ENCODE measurements at regions not wholly inside any gene's neighbourhood (a gene's known extent, or its start where the extent isn't known, plus 50 kb on each side); places are given as distances from the start of the nearest gene placed in this dataset.

- no peak for DNase-seq
Observed at GRCh38 chr2:6492573-6492972, 373.1 kb downstream of the CMPK2 start.

DNA sequence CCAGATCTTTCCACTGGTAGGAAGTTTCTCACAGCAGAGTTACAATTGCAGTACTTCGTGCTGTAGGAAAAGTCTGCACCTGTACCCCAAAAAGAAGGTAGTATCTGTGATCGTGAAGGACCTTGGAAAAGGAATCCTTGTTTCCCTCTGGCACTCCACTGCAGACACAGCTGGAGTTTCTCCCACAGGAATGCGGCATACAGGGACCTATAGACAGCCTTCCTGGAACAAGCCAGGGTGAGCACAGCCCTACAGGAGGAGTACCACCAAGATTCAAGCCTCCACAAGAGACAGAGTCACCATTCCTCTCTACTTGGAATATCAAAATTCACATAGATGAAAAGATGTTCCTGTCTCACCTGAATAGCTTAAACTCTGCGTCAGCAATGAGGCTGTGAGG, 372.4 kb downstream of the CMPK2 start:
- no peak for DNase-seq

- DNase-seq: no peak
Observed at GRCh38 chr2:6493669-6494068, 372.0 kb downstream of the CMPK2 start.

DNA sequence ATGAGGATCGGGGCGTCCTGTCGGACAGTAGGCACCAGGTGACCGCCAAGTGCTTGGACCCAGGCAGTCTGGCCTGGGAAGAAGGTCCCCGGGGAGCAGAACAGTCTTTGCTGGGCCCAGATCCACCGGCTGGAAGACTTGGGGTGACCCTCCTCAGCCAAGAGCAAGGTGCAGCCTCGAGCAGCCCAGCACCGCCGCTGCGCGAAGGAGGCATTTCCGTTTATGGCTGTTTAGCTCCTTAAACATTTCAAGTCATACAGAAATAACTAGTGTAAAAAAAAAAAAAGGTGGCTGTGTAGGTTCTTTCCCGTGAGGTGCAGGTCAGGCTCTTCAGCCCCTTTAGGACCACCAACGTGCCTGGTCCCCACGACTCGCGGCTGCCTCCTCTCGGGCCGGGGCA, 370.2 kb downstream of the CMPK2 start:
- DNase-seq: no peak

GRCh38 chr2:6496376-6496775, 369.3 kb downstream of the CMPK2 start:
- no peak for DNase-seq

DNA sequence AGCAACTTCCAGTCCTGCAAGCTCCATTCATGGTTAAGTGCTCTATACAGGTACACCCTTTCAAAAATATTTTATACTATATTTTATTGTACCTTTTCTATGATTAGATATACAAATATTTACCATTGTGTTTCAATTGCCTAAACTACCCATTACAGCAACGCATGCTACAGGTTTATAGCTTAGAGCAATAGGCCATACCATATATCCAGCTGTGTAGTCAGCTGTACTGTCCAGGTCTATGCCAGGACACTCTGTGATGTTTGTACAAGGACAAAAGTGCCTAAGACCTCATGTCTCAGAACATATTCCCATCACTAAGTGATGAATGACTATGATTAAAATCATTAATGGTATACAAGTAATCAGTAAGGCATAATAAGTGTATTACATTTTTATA, 368.7 kb downstream of the CMPK2 start:
- DNase-seq: no peak

- no peak for DNase-seq
Observed at GRCh38 chr2:6498841-6499240, 366.9 kb downstream of the CMPK2 start.

DNA sequence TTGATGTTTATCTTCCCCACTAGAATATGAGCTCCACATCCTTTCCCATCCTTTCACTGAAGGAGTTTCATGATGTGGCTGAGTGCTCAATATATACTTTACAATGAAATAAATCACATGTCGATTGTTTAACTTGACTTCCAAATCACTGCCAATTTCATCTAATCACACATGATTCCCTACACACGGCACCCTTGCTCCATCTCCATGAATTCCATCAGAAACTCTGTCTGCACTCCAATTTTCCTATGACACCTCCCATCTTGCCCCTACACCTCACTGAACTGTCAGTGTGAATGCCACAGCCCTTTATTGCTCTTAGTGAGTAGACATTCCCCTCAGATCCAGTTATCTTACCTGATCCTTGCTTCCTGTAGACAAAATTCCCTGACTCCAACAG, 366.0 kb downstream of the CMPK2 start:
- no peak for DNase-seq

- DNase-seq: no peak
Observed at GRCh38 chr2:6506361-6506794, 359.3 kb downstream of the CMPK2 start.

DNA sequence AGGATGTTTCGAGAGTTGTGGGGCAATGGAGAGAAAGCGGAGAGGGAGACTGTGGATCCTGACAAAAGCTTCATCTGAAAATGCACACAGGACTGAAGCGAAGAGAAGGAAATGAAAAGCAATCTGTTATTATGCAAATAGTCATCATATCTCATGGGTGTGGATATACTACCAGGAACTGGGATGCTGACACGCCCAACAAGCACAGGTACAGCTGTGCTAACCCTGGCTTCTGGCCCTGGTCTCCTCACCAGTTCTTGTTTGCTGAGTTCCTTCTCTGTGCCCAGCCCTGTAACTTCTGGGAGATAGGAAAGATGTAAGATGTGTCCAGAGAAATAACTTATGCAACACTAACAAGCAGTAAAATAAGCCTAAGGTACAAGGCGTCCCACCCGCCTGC, 358.8 kb downstream of the CMPK2 start:
- no peak for DNase-seq

DNA sequence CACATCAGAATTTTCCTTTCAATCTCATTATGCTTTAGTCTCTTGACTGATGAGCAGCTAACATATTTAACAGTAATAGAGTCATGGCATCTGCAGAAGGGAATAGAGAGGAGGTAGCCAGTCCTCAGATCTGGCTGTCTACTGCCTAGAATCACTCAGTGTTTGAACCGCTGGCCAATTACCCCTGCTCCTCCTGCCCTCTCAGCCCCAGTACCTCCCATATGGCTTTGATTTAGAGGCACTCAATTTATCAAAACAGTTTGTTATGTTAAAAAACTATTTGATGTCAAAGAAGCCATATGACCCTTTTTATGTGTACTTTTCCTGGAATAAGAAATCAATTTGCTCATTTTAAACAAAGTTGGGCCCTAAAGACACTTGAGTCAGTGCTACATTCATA, 355.2 kb downstream of the CMPK2 start:
- no peak for DNase-seq

- no peak for DNase-seq
Observed at GRCh38 chr2:6512589-6512988, 353.1 kb downstream of the CMPK2 start.

- no peak for DNase-seq
Observed at GRCh38 chr2:6516674-6517073, 349.0 kb downstream of the CMPK2 start.

DNA sequence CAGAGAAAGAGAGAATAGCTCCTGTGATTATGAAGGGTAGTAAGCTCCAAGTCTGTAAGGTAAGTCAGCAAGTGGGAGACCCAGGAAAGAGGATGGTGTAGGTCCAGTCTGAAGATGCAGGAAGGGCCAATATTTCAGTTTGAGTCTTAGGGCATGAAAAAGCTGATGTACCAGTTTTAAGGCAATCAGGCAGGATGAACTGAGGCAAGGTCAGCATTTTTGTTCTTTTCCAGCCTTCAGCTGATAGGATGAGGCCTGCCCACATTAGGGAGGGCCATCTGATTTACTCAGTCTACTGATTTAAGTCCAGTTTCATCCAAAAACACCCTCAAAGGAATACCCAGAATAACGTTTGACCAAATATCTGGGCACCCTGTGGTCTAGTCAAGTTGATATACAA, 347.3 kb downstream of the CMPK2 start:
- DNase-seq: no peak

GRCh38 chr2:6523476-6523875, 342.2 kb downstream of the CMPK2 start:
- DNase-seq: no peak

DNA sequence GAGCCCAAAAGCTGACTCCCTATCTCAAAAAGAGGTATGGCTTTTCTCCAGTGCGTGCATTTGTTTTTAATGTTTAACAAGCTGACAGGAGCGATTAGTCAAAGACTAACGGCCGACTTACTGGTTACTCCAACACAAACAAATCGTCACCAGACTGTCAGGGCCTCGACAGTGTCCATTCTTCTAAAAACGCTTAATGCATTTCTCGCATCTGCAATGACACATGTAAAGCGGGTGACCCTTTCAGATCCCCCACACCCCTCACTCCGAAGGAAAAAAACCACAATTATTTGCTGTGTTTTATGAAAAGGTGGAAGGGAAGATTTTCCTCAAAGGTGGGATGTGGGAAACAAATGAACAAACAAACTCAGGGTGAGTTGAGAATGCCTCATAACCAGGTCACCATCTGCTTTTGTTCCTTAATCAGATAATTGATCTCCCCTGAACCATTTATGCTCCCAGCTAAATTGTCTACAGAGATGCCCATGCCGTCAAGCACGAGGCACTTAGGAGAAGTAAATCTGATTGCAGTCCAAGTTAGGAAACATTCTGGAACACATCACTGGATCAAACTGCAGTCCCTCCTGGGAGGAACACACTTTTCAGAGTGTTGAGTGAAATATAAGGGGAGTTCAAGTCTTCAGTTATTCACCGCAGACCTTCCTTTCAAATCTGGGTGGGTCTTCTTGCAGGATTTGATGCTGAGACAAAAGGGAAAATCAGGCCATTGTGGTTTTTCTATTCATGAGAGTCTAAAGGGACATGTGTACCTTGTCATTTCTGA, 340.8 kb downstream of the CMPK2 start:
- DNase-seq: no peak

- no peak for DNase-seq
Observed at GRCh38 chr2:6525475-6525964, 340.2 kb downstream of the CMPK2 start.

DNA sequence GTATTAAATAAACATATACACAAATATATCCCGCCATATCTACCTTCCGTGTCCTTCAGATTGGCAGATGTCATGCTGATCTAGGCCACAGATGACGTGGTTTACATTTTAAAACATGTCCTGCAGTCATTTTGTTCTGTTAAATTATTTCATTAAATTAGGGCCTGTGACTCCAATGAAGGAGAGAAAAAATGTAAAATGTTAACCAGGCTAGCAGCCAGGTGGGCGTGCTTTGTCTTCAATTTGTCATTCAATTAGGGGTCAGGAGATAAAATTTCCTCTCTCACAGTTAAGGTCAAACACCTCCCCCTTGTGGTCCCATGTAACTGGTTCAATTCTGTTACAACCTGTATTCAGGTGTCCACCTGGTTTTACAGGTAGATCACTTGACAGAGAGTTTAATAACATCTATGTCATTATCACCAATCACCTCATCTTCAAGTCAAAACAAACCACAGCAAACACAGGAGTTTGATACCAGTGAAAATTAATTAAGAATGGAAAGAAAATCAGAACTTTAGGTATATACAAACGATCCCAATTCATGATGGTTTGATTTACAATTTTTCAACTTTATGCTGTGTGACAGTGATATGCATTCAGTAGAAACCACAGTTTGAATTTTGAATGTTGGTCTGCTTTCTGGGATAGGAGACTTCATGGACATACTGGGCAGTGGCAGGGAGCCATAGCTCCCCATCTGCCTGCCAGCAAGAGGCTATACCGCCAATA, 339.4 kb downstream of the CMPK2 start:
- no peak for DNase-seq

- no peak for DNase-seq
Observed at GRCh38 chr2:6531304-6531703, 334.4 kb downstream of the CMPK2 start.

DNA sequence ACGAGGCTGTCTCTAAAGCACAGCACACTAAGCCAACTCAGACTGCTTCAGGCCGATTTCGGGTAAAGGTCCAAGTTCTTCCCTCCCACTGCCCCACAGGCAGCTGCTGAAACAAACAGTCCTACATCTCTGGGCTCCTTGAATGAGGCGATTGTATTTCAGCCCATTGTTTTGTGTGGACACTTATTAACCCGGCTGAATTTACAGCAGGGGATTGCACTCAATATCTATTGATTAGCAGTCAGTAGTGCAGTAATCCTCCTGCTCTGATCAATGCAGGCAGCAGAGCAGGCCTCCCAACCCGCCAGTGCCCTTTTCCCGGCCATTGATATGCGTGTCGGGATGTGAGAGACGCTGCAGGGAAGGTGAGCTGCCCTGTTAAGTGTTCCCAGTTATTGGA, 330.1 kb downstream of the CMPK2 start:
- DNase-seq: no peak

GRCh38 chr2:6538607-6539006, 327.1 kb downstream of the CMPK2 start:
- DNase-seq: no peak

DNA sequence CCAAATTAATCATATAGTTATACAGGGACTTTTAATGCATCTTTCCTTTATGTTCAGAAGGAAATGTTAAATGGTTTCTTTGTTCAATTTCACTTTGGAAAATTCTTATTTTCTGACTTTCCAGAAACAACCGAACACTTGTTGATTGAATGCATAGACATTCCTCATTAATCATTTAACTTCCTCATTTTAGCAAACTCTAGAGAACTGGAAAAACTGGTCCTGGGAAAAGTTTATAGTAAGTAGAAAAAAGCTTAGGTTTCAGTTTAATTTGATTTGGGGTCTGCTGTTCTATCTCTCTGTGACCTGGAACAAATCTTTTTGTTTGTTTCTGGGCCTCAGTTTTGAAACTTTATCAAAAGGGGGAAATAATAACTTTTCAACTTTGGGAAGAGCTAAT, 320.4 kb downstream of the CMPK2 start:
- DNase-seq: no peak

GRCh38 chr2:6545795-6546194, 319.9 kb downstream of the CMPK2 start:
- DNase-seq: no peak

GRCh38 chr2:6554466-6554865, 311.2 kb downstream of the CMPK2 start:
- no peak for DNase-seq
